Muscle of leg (tissue), 3 donors: ENCODE measurements at regions not wholly inside any gene's neighbourhood (a gene's known extent, or its start where the extent isn't known, plus 50 kb on each side); places are given as distances from the start of the nearest gene placed in this dataset.

Experiments
- DNase-seq: peaks from one replicate; pipeline ENCODE4 v3.0.0; 2013
- H3K27ac ChIP-seq: one replicate; pipeline ENCODE4 v1.5.1; 2013; ENCODE audit warnings: mild to moderate bottlenecking, low read length, control low read depth
- H3K27me3 ChIP-seq: one replicate; pipeline ENCODE4 v1.6.1; 2013; ENCODE audit warnings: low read length; ENCODE audit not compliant: control insufficient read depth, insufficient read depth
- H3K36me3 ChIP-seq: one replicate; pipeline ENCODE4 v1.6.1; 2013; ENCODE audit warnings: low read length; ENCODE audit not compliant: control insufficient read depth, insufficient read depth
- H3K4me1 ChIP-seq: one replicate; pipeline ENCODE4 v1.6.1; 2013; ENCODE audit warnings: low read length; ENCODE audit not compliant: control insufficient read depth, insufficient read depth
- H3K4me3 ChIP-seq: one replicate; pipeline ENCODE4 v1.5.1; 2013; ENCODE audit warnings: low read length, control low read depth
- H3K9me3 ChIP-seq: replicated peaks from 2 replicates; pipeline ENCODE4 v1.6.1; 2013; ENCODE audit warnings: low read depth, low read length; ENCODE audit not compliant: control insufficient read depth
- WGBS: methylation state at CpG from one replicate; pipeline ENCODE4 v1.1.5; 2013; ENCODE audit warnings: missing lambda C conversion rate; ENCODE audit not compliant: insufficient coverage; 5-methylcytosine and 5-hydroxymethylcytosine counted together

DNA sequence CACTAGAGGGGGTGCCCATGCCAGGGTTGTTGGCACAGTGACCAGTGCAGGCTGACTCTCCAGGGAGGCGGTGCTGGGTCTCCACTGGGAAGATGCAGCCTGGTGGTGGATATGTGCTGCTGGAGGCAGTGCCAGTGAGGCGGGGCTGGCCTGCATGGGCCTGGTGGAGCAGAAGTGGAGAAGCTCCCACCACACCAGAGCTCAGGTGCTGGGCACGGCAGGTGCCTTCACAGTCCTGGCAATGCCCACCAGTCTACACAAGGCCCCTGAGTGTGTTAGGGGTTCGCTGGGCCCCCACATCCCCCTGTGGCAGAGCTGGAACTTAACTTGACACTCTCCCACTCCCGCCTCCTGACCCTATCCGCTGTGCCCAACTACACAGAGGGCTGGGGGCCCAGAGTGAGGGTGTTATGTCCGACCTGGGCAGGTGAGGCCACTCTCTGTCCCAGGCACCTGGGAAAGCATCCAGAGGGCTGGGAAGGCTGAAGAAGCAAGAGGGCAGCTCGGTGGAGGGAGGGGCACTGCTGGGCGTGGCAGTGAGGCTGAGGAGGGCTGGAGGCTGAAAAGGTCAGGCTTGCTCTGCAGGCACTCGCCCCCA lies 102.4 kb upstream of the B3GAT1 start:
- Histone ChIP-seq H3K4me3 (no peak overlapping the region), H3K9me3 (no peaks in the 10 kb centered on the region), H3K4me1 (peaks cover 8% of the 10 kb centered on the region), H3K27me3 (peaks cover 16% of the 10 kb centered on the region), H3K27ac (no peak overlapping the region), H3K36me3 (no peaks in the 10 kb centered on the region)
- DNase-seq, result no peak
- 56% methylated on average over 4 of the region's 10 CpGs for WGBS

- peaks cover 16% of the 10 kb centered on the region for H3K27me3 ChIP-seq
- DNase-seq, result no peak
Observed at GRCh38 chr11:134513585-134514120, 101.6 kb upstream of the B3GAT1 start.

GRCh38 chr11:134512571-134513538 lies 100.8 kb upstream of the B3GAT1 start:
- Histone ChIP-seq H3K4me3 (no peak overlapping the region), H3K4me1 (peaks cover 6% of the 10 kb centered on the region), H3K36me3 (no peaks in the 10 kb centered on the region), H3K27ac (no peak overlapping the region), H3K27me3 (peaks cover 16% of the 10 kb centered on the region), H3K9me3 (no peaks in the 10 kb centered on the region)
- no peak for DNase-seq
- WGBS, result 76% methylated on average over 19 of the region's 21 CpGs

More at GRCh38 chr11:134513585-134514120, 101.6 kb upstream of the B3GAT1 start:
- H3K4me3 ChIP-seq, result no peak overlapping the region
- peaks cover 6% of the 10 kb centered on the region for H3K4me1 ChIP-seq
- 71% methylated on average over 16 of the region's 18 CpGs for WGBS
- no peak overlapping the region for H3K27ac ChIP-seq
- no peaks in the 10 kb centered on the region for H3K36me3 ChIP-seq
- H3K9me3 ChIP-seq, result no peaks in the 10 kb centered on the region

DNA sequence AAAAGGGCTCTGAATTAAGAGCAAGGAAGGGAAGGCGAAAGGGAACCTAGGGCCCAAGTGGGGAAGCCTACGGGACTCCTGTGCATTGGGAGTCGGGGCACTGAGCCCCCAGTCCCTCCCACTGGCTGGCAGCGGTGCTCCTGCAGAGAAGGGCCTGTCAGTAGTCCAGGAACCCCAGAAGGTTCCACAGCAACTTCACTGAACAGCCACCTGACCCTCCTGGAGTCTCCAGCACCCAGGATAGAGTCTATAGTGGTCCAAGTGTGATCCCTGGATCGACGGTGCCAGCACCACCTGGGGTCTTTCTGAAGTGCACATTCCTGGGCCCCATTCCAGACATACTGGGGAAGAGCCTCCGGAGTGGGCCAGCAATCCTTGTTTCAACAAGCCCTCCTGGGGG lies 100.0 kb upstream of the B3GAT1 start:
- WGBS, result 60% methylated on average over 6 of the region's 7 CpGs
- H3K4me3 ChIP-seq, result no peak overlapping the region
- H3K9me3 ChIP-seq, result no peaks in the 10 kb centered on the region
- H3K27ac ChIP-seq, result no peak overlapping the region
- H3K27me3 ChIP-seq, result peaks cover 13% of the 10 kb centered on the region
- H3K36me3 ChIP-seq, result no peaks in the 10 kb centered on the region
- DNase-seq, result no peak
- peaks cover 6% of the 10 kb centered on the region for H3K4me1 ChIP-seq

DNA sequence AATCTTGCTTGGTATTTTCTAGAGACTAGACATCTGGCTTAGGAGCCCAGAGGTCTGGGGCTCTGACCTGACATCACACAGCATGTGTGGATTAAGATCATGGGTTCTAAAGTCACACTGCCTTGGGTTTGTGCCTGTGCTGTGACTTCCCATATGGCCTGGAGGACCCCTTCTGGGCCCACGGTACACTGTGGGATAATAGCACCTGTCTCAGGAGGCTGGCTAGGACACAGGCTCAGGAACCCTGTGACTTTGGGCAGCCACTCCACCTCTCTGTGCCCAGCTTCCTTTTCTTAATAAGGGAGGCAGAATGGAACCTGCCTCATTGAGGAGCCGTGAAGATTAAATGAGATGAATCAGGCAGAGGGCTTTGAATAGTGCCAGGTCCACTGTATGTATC lies 99.2 kb upstream of the B3GAT1 start:
- Histone ChIP-seq H3K9me3 (no peaks in the 10 kb centered on the region), H3K27me3 (peaks cover 16% of the 10 kb centered on the region), H3K27ac (no peak overlapping the region), H3K36me3 (no peaks in the 10 kb centered on the region), H3K4me3 (no peak overlapping the region), H3K4me1 (peaks cover under 1% of the 10 kb centered on the region)
- WGBS, result 70% methylated on average over 2 of the region's 2 CpGs
- no peak for DNase-seq

DNA sequence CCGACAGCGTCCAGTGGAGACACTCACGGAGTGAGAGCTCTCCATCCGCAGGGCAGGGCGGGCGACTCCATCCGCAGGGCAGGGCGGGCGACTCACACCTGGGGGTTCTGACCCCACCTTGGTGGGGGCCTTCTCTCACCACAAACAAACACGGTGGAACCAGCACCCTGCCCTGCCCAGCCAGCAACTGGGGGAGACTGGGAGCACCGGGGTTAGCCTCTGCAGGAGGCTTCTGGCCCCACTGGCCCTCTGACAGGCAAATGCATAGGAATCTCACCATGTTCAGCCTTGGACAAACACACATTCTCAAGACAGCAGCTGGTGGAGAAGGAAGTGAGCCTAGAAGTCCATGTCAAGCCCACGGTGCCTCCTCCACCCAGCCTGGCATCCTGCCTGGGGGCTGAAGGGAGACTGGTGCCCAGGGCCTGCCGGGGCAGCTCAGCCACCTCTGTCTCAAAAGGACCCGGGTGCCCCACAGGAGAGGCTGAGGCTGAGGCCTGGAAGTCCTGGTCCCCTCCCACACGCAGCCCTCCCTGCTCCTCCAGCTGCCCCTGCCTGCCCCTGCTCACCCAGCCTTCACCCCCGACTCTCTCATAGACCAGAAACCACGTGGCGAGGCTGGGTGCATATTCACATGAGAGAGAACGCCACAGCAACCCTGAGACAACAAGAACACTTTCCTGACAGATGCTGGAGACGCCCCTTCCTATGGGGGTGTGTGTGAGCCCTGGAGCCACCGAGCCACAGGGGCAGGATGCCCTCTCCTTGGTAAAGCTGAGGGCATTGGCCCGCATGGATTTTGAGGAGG lies 98.4 kb upstream of the B3GAT1 start:
- H3K4me1 ChIP-seq, result no peaks in the 10 kb centered on the region
- peaks cover 11% of the 10 kb centered on the region for H3K27me3 ChIP-seq
- 75% methylated on average over 17 of the region's 22 CpGs for WGBS
- no peaks in the 10 kb centered on the region for H3K36me3 ChIP-seq
- H3K27ac ChIP-seq, result no peak overlapping the region
- H3K9me3 ChIP-seq, result no peaks in the 10 kb centered on the region
- DNase-seq, result no peak
- no peak overlapping the region for H3K4me3 ChIP-seq

DNA sequence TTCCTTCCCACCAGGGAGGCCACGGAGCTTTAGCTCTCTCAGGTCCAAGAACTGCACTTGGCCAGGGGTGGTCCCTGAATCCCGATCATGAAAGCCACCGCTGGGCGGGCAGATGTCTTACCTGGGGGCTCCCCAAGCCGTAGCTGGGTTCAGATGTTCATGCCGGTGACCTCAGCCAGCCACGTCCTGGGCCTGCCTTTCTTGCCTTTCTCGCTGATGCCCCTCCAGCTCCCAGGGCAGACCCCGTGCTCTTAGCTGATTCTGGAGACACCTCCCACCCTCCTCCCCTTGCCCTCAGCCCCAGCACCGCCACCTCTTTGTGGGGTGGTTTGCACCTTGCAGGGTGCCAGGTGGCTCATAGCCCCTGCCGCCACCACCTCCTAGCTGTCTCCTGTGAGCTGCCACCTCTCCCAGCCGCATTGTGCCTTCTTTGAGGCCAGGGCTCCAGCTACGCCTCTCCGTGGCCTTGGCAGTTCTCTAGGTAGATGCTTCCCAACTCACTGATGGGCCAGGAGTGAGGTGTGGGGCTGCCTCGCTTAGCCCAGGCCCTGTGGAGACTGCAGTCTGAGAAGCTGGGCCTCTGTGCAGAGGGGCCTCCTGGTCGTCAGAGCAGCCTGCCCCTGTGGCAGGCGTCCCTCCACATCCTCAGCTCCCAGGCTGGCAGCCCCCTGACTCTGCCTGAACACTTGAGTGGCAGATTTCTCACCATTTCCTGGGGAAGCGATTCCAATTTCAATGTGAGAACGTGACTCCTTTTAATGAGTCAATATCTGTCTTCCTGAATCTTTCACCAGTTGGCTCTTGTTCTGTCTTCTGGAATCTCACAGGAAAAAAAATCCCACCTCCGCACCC lies 97.6 kb upstream of the B3GAT1 start:
- no peak overlapping the region for H3K4me3 ChIP-seq
- no peak overlapping the region for H3K27ac ChIP-seq
- H3K9me3 ChIP-seq, result no peaks in the 10 kb centered on the region
- H3K4me1 ChIP-seq, result no peaks in the 10 kb centered on the region
- H3K36me3 ChIP-seq, result no peaks in the 10 kb centered on the region
- no peak for DNase-seq
- WGBS, result 70% methylated on average over 19 of the region's 20 CpGs
- H3K27me3 ChIP-seq, result peaks cover 10% of the 10 kb centered on the region

DNA sequence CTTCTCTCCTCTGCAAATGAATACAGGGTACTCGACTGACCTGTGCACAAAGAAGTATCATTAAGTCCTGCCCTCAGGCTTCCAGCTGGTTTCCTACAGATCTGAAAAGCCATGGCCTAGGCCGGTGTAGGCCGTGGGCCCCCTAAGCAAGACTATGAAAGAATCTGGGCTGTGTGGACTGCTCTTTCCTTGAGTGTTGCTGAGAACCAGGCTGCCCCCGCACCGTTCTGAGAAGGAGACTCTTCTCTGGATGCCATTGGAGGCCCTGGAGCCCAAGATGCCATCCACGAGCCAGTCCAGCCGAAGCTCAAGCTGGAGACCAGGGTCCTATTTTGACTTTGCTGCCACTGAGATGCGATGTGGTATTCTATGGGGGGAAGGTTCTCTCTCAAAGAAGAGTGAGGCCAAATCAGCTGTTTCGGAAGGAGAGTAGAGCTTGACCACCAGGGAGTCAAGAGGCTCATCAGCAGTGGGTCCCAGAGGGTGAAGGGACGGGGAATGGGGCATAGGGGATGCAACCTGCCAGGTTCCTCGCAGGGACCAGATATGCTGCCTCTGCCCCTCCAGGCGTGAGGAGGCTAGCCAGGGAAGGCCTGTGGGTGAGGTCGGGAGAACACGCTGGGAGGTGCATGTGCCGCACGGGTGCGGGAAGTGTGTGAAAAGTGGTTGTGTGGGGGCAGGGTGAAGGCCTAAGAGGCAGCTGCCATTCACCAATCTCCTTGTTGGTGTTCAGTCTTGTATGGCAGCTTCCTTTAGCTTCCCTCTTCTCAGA lies 96.4 kb upstream of the B3GAT1 start:
- peaks cover 10% of the 10 kb centered on the region for H3K27me3 ChIP-seq
- H3K36me3 ChIP-seq, result no peaks in the 10 kb centered on the region
- no peak for DNase-seq
- H3K9me3 ChIP-seq, result no peaks in the 10 kb centered on the region
- 88% methylated on average over 14 of the region's 17 CpGs for WGBS
- H3K4me3 ChIP-seq, result no peak overlapping the region
- no peak overlapping the region for H3K27ac ChIP-seq
- H3K4me1 ChIP-seq, result no peaks in the 10 kb centered on the region

GRCh38 chr11:134506046-134506445 lies 94.0 kb upstream of the B3GAT1 start:
- Histone ChIP-seq H3K36me3 (no peaks in the 10 kb centered on the region), H3K4me3 (no peak overlapping the region), H3K9me3 (no peaks in the 10 kb centered on the region), H3K27me3 (peaks cover 10% of the 10 kb centered on the region), H3K27ac (no peak overlapping the region), H3K4me1 (no peaks in the 10 kb centered on the region)
- no peak for DNase-seq
- WGBS, result 58% methylated on average over 1 of the region's 2 CpGs
